Right renal pelvis (tissue), 4 donors: ENCODE measurements at regions not wholly inside any gene's neighbourhood (a gene's known extent, or its start where the extent isn't known, plus 50 kb on each side); places are given as distances from the start of the nearest gene placed in this dataset.
"Not testable (repeated sequence)": the region's sequence is repeated elsewhere in the genome, so short reads cannot be mapped to it uniquely, and the experiment has no call there.

ENCODE experiments used
- DNase-seq, 4 donors: peaks; one replicate each; pipeline ENCODE4 v3.0.0-alpha.2; 2013; ENCODE audit warnings: low read depth in 4 of 4, low spot score in 3 of 4, missing footprints in 1 of 4

DNA sequence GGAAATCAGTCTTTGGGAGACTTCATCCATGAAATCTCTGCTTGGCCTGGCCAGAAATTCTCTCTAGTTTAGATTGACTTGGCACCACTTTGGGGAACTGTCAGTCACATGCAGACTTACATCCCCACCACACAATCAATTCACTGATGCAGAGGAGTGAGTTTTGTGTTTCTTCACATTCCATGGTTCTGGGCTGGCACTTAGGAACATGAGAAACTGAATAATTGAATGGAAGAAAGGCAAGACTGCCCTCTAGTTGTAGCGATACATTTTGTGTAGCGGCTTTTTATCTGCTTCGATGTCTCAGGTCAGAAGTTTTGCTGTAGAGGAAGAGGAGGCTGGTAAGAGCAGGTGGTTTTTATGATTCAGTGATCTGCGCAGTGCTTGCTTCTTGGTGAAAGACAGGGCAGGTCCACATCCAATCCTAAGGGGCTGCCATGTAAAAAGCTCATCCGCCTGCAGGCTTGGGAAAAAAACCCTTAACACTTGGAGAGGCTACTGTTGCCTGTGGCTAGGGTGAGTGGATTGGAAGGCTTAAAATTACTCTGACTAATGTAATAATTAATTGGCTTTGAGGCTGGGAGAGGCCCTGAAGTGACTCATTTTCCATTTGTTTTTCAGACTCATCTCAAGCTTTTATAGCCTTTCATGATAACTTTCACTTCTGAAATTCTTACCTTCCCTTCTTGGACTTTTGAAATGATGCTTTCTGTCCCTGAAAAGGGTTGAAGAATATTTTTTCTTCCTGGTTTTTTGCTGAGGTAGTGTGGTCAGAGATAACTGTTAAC is 75.4 kb upstream of the LPCAT1 start:
- peak in 3 of 4 donors; percentile 7 to 33 (median 26) for DNase-seq

DNA sequence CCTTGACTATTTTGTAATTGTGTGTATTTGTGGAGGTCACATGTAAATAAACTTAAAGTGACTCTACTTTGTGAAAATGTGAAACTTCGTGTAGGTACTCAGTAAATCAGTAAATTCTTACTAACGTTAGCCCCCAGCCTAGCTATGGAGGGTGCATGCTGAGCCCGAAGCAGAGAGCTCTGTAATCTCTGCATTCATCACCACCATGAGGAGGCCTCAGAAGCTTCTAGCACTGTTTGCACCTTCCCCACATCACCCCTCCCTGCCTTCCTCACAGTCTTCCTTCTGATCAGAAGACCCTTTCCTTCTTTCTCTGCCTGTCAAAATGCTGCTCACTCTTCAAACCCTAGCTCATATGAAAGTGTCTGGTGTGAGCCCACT is 73.3 kb upstream of the LPCAT1 start:
- not testable (repeated sequence) for DNase-seq

DNA sequence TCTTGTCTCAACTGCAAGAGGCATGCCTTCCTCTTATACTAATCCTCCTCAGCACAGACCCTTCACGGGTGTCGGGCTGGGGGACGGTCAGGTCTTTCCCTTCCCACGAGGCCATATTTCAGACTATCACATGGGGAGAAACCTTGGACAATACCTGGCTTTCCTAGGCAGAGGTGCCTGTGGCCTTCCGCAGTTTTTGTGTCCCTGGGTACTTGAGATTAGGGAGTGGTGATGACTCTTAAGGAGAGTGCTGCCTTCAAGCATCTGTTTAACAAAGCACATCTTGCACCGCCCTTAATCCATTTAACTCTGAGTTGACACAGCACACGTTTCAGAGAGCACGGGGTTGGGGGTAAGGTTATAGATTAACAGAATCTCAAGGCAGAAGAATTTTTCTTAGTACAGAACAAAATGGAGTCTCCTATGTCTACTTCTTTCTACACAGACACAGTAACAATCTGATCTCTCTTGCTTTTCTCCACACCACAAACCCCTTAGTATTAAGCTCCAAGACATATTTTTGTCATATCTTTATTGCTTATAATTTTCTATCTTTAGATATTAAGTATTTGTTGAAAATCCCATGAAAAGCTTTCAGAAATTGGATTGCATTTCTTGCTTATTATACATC is 72.8 kb upstream of the LPCAT1 start:
- not testable (repeated sequence) for DNase-seq

DNA sequence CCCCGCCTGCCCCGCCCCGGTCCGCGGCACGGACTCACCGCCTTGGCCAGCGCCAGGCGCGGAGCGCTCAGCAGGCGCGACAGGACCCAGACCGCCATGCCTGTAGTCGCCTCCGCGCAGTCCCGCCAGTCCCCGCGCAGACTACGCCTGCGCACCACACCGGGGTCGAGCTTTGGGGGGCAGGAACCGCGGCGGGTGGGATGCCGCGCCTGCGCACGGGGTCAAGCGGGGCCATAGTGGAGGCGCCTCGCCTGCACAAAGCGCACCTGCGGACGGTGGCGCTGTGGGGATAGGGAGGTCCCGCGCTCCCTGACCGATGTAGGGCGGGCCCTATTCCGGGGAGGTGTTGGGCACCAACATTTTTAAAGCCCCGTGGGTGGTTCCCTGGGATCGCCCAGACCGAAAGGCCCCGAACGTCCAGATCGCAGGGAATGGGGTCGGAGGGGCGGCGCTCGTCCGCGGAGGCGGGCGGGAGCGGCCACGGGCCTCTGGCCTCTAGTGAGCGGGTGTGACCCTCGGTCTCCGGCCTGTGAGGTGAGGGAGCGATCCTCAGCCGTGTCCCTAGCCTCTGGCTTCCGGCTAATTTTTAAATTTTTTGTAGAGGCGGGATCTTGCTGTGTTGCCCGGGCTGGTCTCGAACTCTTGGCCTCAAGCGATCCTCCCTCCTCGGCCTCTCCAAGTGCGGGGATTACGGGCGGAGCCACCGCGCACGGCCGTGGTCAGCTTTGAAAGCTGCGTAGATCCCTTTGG is 70.8 kb upstream of the LPCAT1 start:
- DNase-seq = peak; percentile 56 to 76 (median 66)

DNA sequence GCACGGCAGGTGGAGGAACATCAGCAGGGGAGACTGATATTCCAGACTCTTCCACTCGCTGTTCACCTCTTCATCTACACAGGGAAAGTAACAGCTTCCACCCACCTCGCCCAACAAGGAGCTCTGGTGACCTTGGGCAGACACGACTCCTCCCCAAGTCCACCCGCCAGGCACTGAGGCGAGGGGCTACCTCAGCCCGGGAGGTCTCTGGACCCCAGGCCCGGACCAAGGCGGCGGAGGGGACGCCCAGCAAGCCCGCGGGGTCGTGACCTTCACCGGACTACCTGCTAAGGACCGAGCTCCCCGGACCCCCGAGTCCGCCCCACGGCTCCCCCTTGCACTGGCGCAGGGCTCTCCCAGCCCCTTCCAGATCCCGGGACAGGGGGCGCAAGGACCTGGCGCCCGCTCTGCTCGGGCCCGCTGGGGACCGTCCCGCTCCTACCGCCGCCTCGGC is 70.2 kb upstream of the LPCAT1 start:
- peak in 1 of 4 donors; percentile 5 for DNase-seq

DNA sequence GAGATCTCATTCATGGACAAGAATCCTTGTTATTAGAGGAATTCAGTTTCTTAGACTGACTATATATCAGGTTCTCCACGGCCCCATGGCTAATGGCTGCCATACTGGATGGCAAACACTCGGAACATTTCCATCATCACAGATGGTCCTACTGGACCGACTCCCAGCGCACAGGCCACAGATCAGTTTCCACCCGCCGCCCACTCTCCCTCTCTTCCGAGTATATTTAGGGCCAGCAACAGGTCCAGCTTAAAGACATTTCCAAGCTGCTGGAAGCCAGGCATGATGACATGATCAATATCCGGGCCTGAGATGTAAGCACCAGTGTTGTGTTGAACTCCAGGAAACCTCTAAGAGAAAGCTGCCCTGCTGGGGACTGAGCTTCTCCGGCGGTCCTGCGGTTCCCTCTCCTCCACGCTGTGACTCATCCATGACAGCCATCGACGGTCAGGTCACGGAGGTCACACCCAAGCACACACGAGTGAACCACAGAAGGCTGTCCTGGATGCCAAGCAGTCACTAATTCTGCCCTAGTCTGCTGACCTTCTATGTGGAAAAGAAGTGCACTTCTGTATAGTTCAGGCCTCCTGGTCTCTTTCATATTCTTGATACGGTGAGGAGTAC is 64.4 kb upstream of the LPCAT1 start:
- not testable (repeated sequence) for DNase-seq

DNA sequence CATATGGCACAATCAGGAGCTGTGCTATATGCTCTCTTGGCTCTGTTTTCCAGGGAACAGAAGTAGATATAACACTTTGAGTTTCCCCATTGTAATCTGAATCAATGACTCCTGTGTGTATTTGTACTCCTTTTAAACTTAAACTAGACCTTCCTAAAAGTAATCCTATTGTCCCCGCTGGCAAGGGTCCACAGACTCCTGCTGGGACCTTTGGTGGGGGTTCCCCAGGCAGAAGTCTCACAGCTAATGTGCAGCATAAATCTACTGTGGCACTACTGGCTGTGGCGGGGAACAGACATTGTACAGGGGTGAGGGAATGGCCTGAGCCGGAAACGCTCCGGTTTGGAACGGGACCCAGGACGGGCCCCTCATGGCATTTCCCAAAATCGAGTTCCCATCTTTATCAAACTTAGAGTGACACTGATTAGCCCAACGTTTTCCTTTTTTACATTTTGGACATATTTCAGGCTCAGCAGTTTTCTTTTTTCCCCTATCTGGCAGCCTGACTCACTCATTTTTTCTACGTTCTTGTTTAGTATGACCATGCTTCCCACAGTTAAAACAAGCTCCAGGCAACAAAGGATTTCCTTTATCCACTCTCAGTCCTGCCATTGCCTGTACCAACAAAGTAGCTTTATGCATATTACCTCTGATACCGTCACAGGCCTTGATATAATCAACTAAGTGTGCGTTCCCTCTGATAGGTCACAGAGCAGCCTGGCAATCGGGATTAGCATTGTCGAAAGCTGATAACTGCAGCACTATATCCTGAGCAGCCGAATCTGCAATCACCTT is 59.5 kb upstream of the LPCAT1 start:
- not testable (repeated sequence) for DNase-seq

DNA sequence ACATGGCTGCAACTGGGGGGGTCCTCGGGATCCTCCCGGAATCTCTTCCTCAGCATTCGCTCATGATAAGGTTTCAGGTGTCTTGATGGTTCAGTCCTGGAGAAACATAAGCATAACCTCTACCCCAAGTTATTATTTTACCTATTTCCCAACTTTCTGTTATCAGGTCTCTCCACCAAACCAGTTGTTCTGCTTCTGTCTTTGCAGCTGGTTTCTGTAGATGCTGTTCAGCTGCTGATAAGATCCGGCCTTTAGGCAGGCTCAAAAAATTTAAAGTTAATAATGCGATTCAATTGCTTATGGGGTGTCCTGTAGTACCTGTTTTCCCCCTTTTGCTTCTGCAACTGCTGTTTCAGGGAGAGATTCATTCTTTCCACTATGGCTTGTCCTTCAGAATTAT is 55.6 kb upstream of the LPCAT1 start:
- not testable (repeated sequence) for DNase-seq

DNA sequence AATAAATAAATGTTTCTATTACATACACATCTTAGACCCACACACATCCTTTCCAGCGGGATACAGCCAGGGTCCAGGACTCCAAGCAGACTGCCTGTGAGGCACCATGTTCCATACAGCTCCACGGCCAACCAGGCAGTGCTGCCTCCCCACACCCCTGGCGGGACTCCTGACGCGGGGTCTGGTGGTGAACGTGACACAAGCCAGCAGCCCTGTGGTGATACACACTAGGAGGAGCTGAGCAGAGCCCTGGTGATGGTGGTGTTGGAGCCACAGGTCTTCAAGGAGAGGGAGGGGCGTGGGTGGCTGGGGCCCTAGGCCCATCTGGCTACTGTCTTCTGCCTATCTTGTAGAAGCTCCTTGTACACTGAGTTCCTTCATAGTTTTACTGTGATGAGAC is 53.1 kb upstream of the LPCAT1 start:
- DNase-seq = not testable (repeated sequence)

DNA sequence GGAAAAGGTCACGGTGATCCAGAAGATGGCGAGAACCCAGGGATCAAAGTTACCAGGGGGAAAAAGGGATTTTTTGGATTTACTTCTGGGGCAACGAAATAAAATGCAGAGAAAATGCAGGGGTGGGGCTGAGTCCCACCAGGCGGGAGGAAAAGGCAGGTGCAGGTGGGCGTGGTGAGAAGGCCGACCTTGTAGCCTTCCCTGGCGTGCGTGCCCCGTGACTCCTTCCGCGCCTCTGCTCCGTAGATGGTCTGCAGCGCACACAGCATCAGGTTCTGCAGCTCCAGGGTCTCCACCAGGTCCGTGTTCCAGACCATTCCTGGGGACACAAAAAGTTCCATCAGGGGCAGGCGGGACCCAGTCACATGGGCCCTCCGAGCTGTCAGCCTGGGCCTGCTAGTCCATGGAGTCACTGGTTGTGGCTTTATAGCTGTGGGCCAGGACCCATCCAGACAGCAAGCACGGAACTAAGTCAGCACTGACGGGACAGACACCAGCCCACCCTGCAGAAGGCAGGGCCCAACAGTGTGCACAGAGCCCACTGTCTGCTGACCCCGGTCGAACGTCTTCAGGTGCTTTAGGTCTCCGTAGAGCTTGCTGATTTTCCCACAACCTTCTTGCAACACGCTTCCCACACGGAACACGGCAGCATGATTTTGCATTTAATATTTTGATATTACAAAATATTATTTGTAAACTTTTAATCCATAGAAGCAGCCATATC is 52.4 kb upstream of the LPCAT1 start:
- DNase-seq = not testable (repeated sequence)

DNA sequence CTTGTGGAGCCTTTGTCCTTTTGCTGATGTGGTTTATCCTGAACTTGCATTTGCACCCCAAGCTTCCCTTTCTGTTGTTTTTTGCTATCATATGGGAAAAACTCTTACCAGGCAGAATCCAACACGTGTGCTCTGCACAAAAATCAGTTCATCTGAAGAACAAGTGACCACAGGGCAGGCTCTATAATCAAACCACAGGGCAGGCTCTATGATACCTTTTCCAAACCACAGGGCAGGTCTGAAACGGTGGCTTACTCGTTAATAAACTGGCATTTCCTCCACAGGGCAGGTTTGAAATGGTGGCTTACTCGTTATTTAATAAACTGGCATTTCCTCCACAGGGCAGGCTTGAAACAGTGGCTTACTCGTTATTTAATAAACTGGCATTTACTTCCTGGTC is 51.7 kb upstream of the LPCAT1 start:
- not testable (repeated sequence) for DNase-seq

DNA sequence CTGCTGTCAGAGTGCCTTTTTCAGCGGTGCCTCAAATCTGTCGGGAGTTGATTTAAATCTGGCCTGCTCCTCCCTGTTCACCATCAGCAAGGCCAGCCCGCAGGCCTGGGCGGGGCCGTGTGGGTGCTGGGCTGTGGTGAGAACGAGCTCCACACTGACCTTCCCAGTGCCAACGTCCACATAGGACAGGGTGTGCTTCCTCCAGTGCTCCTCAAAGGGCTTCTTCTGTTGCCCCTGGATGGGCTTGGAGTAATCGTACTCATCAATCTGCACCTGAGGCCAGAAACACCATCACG is 50.2 kb upstream of the LPCAT1 start:
- DNase-seq = not testable (repeated sequence)

DNA sequence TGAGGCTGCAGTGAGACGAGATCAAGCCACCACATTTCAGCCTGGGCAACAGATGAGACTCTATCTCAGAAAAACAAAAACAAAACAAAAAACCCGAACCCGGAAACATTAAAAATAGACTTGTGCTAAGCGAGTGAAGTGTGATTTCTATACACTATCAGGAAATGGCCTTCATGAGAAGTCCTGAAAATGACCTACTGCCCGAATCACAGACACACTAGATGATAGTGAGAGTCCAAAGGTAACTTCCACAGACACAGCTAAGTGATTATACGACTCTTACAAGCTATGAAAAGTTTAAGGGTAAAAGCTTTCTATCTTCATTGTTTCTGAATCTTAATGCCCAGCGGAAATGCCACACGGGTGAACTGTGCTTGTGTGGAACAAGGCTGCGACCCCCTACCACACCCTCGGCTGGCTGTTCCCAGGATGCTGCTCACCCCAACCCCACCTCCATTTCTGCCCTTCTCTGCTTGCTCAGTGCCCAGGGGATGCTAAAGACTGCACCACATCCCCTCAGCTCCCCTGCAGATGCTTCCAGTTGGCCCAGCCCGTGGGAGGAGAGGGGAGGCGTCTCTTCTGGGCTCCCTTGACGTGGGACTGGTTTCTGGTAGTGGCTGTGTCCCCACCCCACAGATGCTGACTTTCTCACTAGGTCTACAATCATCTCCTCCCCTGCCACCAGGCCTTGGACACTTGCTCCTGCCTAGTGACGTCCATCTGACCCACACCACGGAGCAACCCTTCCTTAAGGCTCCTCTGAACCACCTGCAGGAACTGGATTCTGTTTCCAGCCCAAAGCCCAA is 49.7 kb upstream of the LPCAT1 start:
- DNase-seq = not testable (repeated sequence)
